ENCODE measurements at regions not wholly inside any gene's neighbourhood (a gene's known extent, or its start where the extent isn't known, plus 50 kb on each side); places are given as distances from the start of the nearest gene placed in this dataset.

DNA sequence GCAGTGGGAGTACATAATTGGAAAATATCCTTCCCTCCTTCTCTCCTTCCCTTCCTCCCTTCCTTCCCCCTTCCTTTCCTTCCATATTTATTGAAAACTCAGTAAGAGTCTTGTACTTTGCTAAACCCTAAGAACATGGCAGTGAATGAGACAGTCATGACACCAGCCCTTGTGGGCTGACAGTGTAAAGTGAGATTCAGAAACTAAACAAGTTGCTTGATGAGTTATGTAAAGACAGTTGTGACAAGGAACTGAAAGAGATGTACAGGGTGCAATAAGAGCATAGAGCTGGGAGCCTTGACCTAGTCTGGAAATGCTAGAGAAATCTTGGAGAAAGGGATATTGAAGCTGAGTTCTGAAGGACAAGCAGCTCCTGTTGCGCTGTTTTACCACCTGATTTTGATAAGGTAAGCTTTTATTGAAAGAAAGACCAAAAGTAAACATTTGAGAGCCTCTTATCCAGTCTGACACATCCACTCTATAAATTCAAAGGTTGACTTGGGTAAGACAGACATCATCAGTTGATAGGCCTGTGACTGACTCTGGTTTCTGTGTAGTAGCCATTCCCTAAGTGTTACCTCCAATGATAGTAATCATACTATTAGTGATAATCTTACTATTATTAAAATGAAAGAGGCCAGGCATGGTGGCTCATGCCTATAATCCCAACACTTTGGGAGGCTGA, 66.5 kb upstream of the SKOR2 start:
- no peak for DNase-seq

DNA sequence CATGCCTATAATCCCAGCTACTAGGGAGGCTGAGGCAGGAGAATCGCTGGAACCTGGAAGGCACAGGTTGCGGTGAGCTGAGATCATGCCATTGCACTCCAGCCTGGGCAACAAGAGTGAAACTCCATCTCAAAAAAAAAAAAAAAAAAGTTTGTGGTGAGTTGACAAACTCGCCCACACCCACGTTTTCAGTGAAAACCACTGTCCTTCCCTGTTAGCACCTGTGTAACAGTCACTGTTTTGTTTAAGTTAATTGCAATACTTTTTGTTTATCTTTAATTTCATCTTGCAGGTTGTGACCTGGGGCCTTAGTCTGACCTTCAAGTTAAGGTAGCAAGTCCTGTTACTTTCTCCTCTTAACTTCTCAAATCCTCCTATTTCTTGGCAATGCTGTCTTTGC, 65.5 kb upstream of the SKOR2 start:
- DNase-seq, result no peak

DNA sequence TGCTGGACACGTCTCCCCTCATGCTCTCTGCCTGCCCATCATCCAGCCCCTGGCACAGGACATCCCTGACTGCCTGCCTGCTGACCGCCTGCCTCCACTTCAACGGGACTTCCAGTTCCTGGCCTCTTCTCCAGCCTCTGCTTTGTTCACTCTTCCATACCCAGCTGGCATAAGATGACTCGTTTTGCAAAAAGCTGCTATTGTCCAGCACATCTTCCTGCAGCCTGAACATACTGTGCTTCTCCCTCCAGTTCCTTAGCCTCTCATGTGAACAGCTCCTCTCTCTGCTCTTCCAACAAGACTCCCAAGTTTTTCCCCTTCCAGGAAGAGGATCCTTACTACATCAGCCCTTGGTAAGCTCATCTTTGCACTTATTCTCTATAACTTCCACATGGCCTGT, 62.4 kb upstream of the SKOR2 start:
- no peak for DNase-seq

DNA sequence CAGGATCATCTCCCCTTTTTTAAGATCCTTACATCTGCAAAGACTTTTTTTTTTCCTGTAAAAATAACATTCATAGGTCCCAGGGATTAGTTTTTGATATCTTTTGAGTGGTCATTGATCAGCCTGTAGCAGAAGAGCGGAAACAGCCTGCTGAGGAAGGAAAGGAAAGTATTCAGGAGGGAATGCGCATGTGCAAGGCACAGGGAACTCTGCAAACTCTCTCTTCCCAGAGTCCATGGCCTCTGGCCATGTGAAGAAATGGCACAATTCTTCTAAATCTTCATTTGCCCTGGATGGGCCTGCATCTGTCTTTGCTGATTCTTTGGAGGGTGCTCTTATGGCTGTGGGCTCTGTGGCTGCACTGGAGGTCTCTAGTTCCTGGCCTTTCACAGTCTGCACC, 60.1 kb upstream of the SKOR2 start:
- no peak for DNase-seq
